Heart left ventricle (tissue), 13 donors: ENCODE measurements at regions not wholly inside any gene's neighbourhood (a gene's known extent, or its start where the extent isn't known, plus 50 kb on each side); places are given as distances from the start of the nearest gene placed in this dataset.

Experiments used
- POLR2A ChIP-seq, 2 donors: fragments of 450-650 bp; IDR thresholded peaks; one replicate each; pipeline ENCODE4 v1.6.1; 2017; ENCODE audit warnings: antibody characterized with exemption in 2 of 2, mild to moderate bottlenecking in 2 of 2, moderate library complexity in 2 of 2
- TF ChIP-seq, protein P1 (sequence below), 12 donors: fragments of 200-600 bp; sonication (generic) in 4 of 12; IDR thresholded peaks; one replicate each; pipeline versions ENCODE4 v1.5.0 to v1.8.0; 2018 to 2022; ENCODE audit warnings: antibody characterized with exemption in 12 of 12, mild to moderate bottlenecking in 5 of 12
- donor health status: ischemic (EF 13 %, LVEDD 7.1; RV severe dilation, severe dysfunction).
- donor health status: DM: no; HTN: yes; CAD: no.
- donor health status: DM: no; HTN: no; CAD: no.
- donor health status: ischemic (EF 25% LVEDD 6.9; RV normal size, moderate dysfunction).
- donor health status: ischemic (EF 25% LVEDD 5.7; RV mildly dilated, moderate dysfunction).
- donor health status: ischemic (EF 35%, LVEDD 5.7; RV mildly dilated, moderate dysfunction).
- donor health status: nonischemic (EF 11% LVEDD 7.7; RV severe dilation, severe dysfunction).
- donor health status: DM: yes; HTN: yes; CAD: no.
- donor health status: PGD.
- donor health status: ischemic (EF 29% LVEDD 5.4; RV normal size, mild dysfunction).
- donor health status: nonischemic (EF 23%, LVEDD 6.1; RV moderate dilation, normal function).

- TF ChIP-seq, protein P1, sequence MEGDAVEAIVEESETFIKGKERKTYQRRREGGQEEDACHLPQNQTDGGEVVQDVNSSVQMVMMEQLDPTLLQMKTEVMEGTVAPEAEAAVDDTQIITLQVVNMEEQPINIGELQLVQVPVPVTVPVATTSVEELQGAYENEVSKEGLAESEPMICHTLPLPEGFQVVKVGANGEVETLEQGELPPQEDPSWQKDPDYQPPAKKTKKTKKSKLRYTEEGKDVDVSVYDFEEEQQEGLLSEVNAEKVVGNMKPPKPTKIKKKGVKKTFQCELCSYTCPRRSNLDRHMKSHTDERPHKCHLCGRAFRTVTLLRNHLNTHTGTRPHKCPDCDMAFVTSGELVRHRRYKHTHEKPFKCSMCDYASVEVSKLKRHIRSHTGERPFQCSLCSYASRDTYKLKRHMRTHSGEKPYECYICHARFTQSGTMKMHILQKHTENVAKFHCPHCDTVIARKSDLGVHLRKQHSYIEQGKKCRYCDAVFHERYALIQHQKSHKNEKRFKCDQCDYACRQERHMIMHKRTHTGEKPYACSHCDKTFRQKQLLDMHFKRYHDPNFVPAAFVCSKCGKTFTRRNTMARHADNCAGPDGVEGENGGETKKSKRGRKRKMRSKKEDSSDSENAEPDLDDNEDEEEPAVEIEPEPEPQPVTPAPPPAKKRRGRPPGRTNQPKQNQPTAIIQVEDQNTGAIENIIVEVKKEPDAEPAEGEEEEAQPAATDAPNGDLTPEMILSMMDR (IDR thresholded peaks at IDR 0.05) = no peak
- TF ChIP-seq POLR2A (IDR thresholded peaks at IDR 0.05) = no peak
Measured at GRCh38 chr2:128641421-128642080, 322.9 kb upstream of the HS6ST1 start.
